HepG2 (cell line): ENCODE measurements at regions not wholly inside any gene's neighbourhood (a gene's known extent, or its start where the extent isn't known, plus 50 kb on each side); places are given as distances from the start of the nearest gene placed in this dataset.

Source experiments
- ATAC-seq: fragments of 200-7000 bp; cut with Tn5 transposase; 3 replicates; pipeline ENCODE4 v1.9.1; 2020; ENCODE audit warnings: mild to moderate bottlenecking, moderate library complexity
- BruUV-seq: library from RNA; stranded (reverse); fragments of 400-500 nt; replicated peaks from 2 replicates; lab custom pipeline; 2021; lab: Mats Ljungman, UMichigan
- CTCF ChIA-PET: fragments of 300-600 bp; formaldehyde crosslinking; extraction: SDS; loops from one replicate; lab custom pipeline; 2021; ENCODE audit warnings: low total read pairs, inconsistent platforms, low intra/inter-chr PET ratio; lab: Yijun Ruan, JAX
- POLR2A ChIA-PET: fragments of 350-600 bp; sonication (Branson Sonifier 250); formaldehyde crosslinking; loops from one replicate; lab custom pipeline; 2020; ENCODE audit warnings: antibody characterized with exemption, inconsistent platforms; lab: Yijun Ruan, JAX
- DNase-seq: peaks from one replicate; pipeline ENCODE4 v3.0.0-alpha.2; 2015; ENCODE audit warnings: low spot score
- FAIRE-seq: peaks from 3 replicates; lab custom pipeline; 2011; peaks lifted over from hg19 to GRCh38; lab: Jason Lieb, UNC
- H2AFZ ChIP-seq: one replicate; pipeline ENCODE4 v1.6.1; 2011; ENCODE audit warnings: low read length, inconsistent platforms
- H3K27ac ChIP-seq: fragments of 300-600 bp; 3 replicates; pipeline ENCODE4 v1.8.0; 2011; ENCODE audit warnings: mixed run types, mild to moderate bottlenecking, mixed read lengths, low read length, inconsistent platforms; ENCODE audit not compliant: insufficient read depth; ENCODE audit errors: extremely low read length
- H3K27me3 ChIP-seq, 2 experiments: fragments of 200-600 bp in 1 of 2; 2 replicates in 1 of 2; 3 replicates in 1 of 2; pipeline versions ENCODE4 v1.6.0 to v1.8.0; 2011; ENCODE audit warnings: low read length in 2 of 2, mild to moderate bottlenecking in 2 of 2, moderate library complexity in 2 of 2, inconsistent platforms in 1 of 2; ENCODE audit not compliant: insufficient read depth in 2 of 2, control insufficient read depth in 1 of 2
- H3K36me3 ChIP-seq, 2 experiments: fragments of 200-600 bp in 1 of 2; replicated peaks in 1 of 2; 2 replicates in 1 of 2; 3 replicates in 1 of 2; pipeline versions ENCODE4 v1.5.1 to v1.8.0; 2011; ENCODE audit warnings: low read length in 2 of 2, inconsistent platforms in 1 of 2; ENCODE audit not compliant: insufficient read depth in 2 of 2, control insufficient read depth in 1 of 2
- H3K4me1 ChIP-seq: 2 replicates; pipeline ENCODE4 v1.5.1; 2012; ENCODE audit warnings: low read length, inconsistent platforms; ENCODE audit not compliant: insufficient read depth
- H3K4me2 ChIP-seq: 2 replicates; pipeline ENCODE4 v1.6.0; 2011; ENCODE audit warnings: low read depth, low read length, inconsistent platforms
- H3K4me3 ChIP-seq, 3 experiments: fragments of 200-600 bp in 1 of 3; sonication (generic), shearing (Covaris generic) in 1 of 3; replicated peaks in 1 of 3; 2 replicates each; pipeline ENCODE4 v1.5.1; 2011 to 2016; ENCODE audit warnings: low read length in 3 of 3, inconsistent platforms in 2 of 3, low read depth in 2 of 3, mild to moderate bottlenecking in 2 of 3, control low read depth in 1 of 3, mixed read lengths in 1 of 3; ENCODE audit not compliant: insufficient read depth in 1 of 3
- H3K79me2 ChIP-seq: one replicate; pipeline ENCODE4 v1.6.1; 2011; ENCODE audit warnings: low read length, inconsistent platforms; ENCODE audit not compliant: insufficient read depth
- H3K9ac ChIP-seq: 2 replicates; pipeline ENCODE4 v1.6.0; 2011; ENCODE audit warnings: mild to moderate bottlenecking, low read depth, low read length, inconsistent platforms; ENCODE audit not compliant: insufficient read depth
- H3K9me3 ChIP-seq: 2 replicates; pipeline ENCODE4 v1.5.1; 2012; ENCODE audit warnings: mild to moderate bottlenecking, low read length
- H4K20me1 ChIP-seq: 2 replicates; pipeline ENCODE4 v1.6.0; 2011; ENCODE audit warnings: inconsistent platforms, mild to moderate bottlenecking, low read length, moderate library complexity; ENCODE audit not compliant: insufficient read depth
- ARNT ChIP-seq: fragments of 450-650 bp; IDR thresholded peaks from 2 replicates; pipeline ENCODE4 v1.6.1; 2017
- CCAR2 ChIP-seq: fragments of 200-400 bp; formaldehyde crosslinking; optimal IDR thresholded peaks from 2 replicates; pipeline ENCODE3; 2018; ENCODE audit warnings: low read depth, mild to moderate bottlenecking, low read length, moderate library complexity
- CREM ChIP-seq, 2 experiments: sonication (generic) in 1 of 2; formaldehyde crosslinking in 1 of 2; IDR thresholded peaks; 2 replicates each; pipeline versions ENCODE4 v1.4.0 to v1.6.1; 2016 to 2020; ENCODE audit warnings: antibody characterized with exemption in 1 of 2, mild to moderate bottlenecking in 1 of 2, missing genetic modification reagents in 1 of 2
- E2F5 ChIP-seq: sonication (generic); formaldehyde crosslinking; conservative IDR thresholded peaks from 2 replicates; pipeline ENCODE4 v1.4.0; 2020; ENCODE audit warnings: missing genetic modification reagents
- HMGXB3 ChIP-seq: sonication (generic); formaldehyde crosslinking; IDR thresholded peaks from 2 replicates; pipeline ENCODE4 v1.4.0; 2020; ENCODE audit warnings: missing genetic modification reagents, borderline replicate concordance
- LCORL ChIP-seq, 2 experiments: fragments of 450-650 bp in 1 of 2; sonication (generic) in 1 of 2; formaldehyde crosslinking in 1 of 2; IDR thresholded peaks; 2 replicates each; pipeline versions ENCODE4 v1.5.0 to v1.6.1; 2017 to 2020; ENCODE audit warnings: antibody characterized with exemption in 1 of 2, missing genetic modification reagents in 1 of 2
- MAX ChIP-seq: IDR thresholded peaks from 2 replicates; pipeline ENCODE4 v1.6.1; 2012; ENCODE audit warnings: inconsistent platforms
- SIX4 ChIP-seq: sonication (generic); formaldehyde crosslinking; IDR thresholded peaks from 2 replicates; pipeline ENCODE4 v1.4.0; 2020; ENCODE audit warnings: missing genetic modification reagents
- SRSF9 ChIP-seq: fragments of 200-400 bp; formaldehyde crosslinking; IDR thresholded peaks from 2 replicates; pipeline ENCODE4 v1.6.1; 2018; ENCODE audit warnings: borderline replicate concordance, mild to moderate bottlenecking, low read depth, low read length; ENCODE audit not compliant: insufficient read depth, poor library complexity, severe bottlenecking
- ZNF260 ChIP-seq: sonication (generic); formaldehyde crosslinking; IDR thresholded peaks from 2 replicates; pipeline ENCODE4 v1.4.0; 2020; ENCODE audit warnings: missing genetic modification reagents, low read depth, mild to moderate bottlenecking, borderline replicate concordance
- ZNF34 ChIP-seq: sonication (generic); formaldehyde crosslinking; IDR thresholded peaks from 2 replicates; pipeline ENCODE4 v1.4.0; 2020; ENCODE audit warnings: mild to moderate bottlenecking, missing genetic modification reagents, borderline replicate concordance
- ZNF644 ChIP-seq: IDR thresholded peaks from 2 replicates; pipeline ENCODE4 v1.6.1; 2016; ENCODE audit warnings: low read depth
- ZNF672 ChIP-seq: sonication (generic); formaldehyde crosslinking; IDR thresholded peaks from 2 replicates; pipeline ENCODE4 v1.8.1; 2022; ENCODE audit warnings: missing genetic modification reagents
- WGBS: methylation state at CpG from one replicate; pipeline ENCODE4 v1.1.6; 2017; ENCODE audit warnings: low lambda C conversion rate; 5-methylcytosine and 5-hydroxymethylcytosine counted together
- in situ Hi-C: cut with HindIII; loops from 2 replicates; pipeline ENCODE4 v1.10.0; 2017; ENCODE audit warnings: low pct_unique_long_range_greater_than_20kb; ENCODE audit not compliant: extremely low pct_ligation_motif_present
- intact Hi-C: fragments of 100-400 bp; cut with micrococcal nuclease; formaldehyde crosslinking; loops from one replicate; pipeline ENCODE4 v1.10.0; 2022; ENCODE audit not compliant: unreplicated experiment
- TF ChIP-seq, protein P1 (sequence below): sonication (generic); formaldehyde crosslinking; IDR thresholded peaks from 2 replicates; pipeline ENCODE4 v1.4.0; 2020; ENCODE audit warnings: missing genetic modification reagents, low read depth, mild to moderate bottlenecking, borderline replicate concordance

GRCh38 chr5:74570250-74570649, 70.3 kb downstream of the ENC1 start (continued):
- TF ChIP-seq ARNT (no peak), ZNF34 (CRISPR knock-in tag) (no peak), SIX4 (CRISPR knock-in tag) (no peak), CCAR2 (no peak), E2F5 (no peak), SRSF9 (no peak), ZNF260 (CRISPR knock-in tag) (no peak)
- TF ChIP-seq, protein P1, sequence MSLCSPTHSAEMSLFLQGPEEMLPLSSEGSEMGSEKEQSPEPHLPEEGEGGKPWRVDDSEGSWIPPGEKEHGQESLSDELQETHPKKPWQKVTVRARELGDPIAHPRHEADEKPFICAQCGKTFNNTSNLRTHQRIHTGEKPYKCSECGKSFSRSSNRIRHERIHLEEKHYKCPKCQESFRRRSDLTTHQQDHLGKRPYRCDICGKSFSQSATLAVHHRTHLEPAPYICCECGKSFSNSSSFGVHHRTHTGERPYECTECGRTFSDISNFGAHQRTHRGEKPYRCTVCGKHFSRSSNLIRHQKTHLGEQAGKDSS = no peak

DNA sequence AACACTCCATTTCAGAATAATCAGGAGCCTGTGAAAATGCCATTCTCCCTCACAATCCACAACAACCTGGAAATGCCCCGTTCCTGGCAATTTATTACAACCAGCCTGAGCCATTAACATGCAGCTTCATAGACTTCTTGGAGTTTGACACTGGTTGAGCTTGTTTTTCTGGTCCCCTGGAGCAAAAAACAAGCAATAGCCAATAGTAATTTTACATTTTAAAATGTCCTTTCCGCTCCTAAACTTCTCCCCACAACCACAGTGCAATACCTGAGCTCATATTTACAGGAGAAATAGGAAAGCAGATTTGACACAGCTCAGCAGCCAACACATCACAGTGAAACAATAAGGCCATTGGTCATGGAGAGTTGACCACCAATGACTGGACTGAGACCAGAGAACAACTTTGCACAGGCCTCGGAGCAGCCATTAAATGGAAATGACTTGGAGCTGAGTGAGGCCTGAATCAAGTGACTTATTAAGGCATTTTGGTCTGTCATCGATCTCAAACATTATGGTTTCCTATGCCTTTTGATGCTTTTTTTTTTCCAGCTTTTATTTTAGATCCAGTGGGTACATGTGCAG, 73.0 kb downstream of the ENC1 start:
- Histone ChIP-seq H3K36me3 (no peaks in the 10 kb centered on the region), H3K27ac (no peak overlapping the region), H3K9me3 (peaks cover 16% of the 10 kb centered on the region), H3K4me3 (no peak overlapping the region), H3K27me3 (no peaks in the 10 kb centered on the region), H3K9ac (no peak overlapping the region), H2AFZ (no peak overlapping the region), H3K4me2 (no peak overlapping the region), H4K20me1 (no peaks in the 10 kb centered on the region), H3K4me1 (peaks cover 30% of the 10 kb centered on the region), H3K79me2 (no peaks in the 10 kb centered on the region)
- no TSS peak for BruUV-seq
- no peak for TF ChIP-seq LCORL (IDR thresholded peaks at IDR 0.05)
- no peak for TF ChIP-seq LCORL (CRISPR knock-in tag; IDR thresholded peaks at IDR 0.05)
- TF ChIP-seq MAX = no peak
- TF ChIP-seq ZNF672 (CRISPR knock-in tag) = no peak
- no peak for TF ChIP-seq HMGXB3
- no peak for TF ChIP-seq CREM (IDR thresholded peaks at IDR 0.05)
- TF ChIP-seq CREM (CRISPR knock-in tag; IDR thresholded peaks at IDR 0.05) = no peak
- TF ChIP-seq ZNF644 (CRISPR knock-in tag) = 0 out of 2 replicates have a peak, but pooled peaks have one; percentile 11
- ChIA-PET POLR2A (no interaction called here), CTCF (no interaction called here)
- no peak for DNase-seq
- 81% methylated on average over 4 of the region's 4 CpGs for WGBS
- no peak for ATAC-seq
- in situ Hi-C loops = no loop called here
- FAIRE-seq = no peak
- intact Hi-C loops = no loop called here
